ENCODE measurements at regions not wholly inside any gene's neighbourhood (a gene's known extent, or its start where the extent isn't known, plus 50 kb on each side); places are given as distances from the start of the nearest gene placed in this dataset.
"Not testable (repeated sequence)": the region's sequence is repeated elsewhere in the genome, so short reads cannot be mapped to it uniquely, and the experiment has no call there.

- Histone ChIP-seq H3K9me3 (ENCODE audit: control extremely low read depth in 1 of 3, control insufficient read depth in 2 of 3, insufficient read depth in 1 of 3, low read length in 2 of 3) (peaks cover 0 to 22% (median 0%) of the 10 kb centered on the region in 3 donors), H3K4me1 (ENCODE audit: control insufficient read depth in 2 of 2, insufficient read depth in 2 of 2, low read length in 2 of 2) (no peaks in the 10 kb centered on the region), H3K27me3 (replicated peaks in 1 of 4; ENCODE audit: control extremely low read depth in 1 of 4, control insufficient read depth in 3 of 4, insufficient read depth in 4 of 4, low read length in 3 of 4) (no peaks in the 10 kb centered on the region), H3K4me3 (ENCODE audit: control extremely low read depth in 1 of 5, extremely low read depth in 1 of 5, insufficient read depth in 1 of 5, low read depth in 2 of 5, low read length in 4 of 5) (no peak overlapping the region), H2AFZ (ENCODE audit: insufficient read depth, low read depth, low read length, poor library complexity, severe bottlenecking) (no peak overlapping the region), H3K9ac (ENCODE audit: low read length) (no peak overlapping the region), H3K27ac (ENCODE audit: low read length in 2 of 2) (no peak overlapping the region), H3K36me3 (replicated peaks in 1 of 2; ENCODE audit: control extremely low read depth in 1 of 2, control insufficient read depth in 1 of 2, extremely low read depth in 1 of 2, insufficient read depth in 2 of 2, low read length in 1 of 2) (no peaks in the 10 kb centered on the region), H4K20me1 (ENCODE audit: control insufficient read depth, insufficient read depth, low read length, poor library complexity, severe bottlenecking) (no peaks in the 10 kb centered on the region), H3K79me2 (ENCODE audit: control insufficient read depth, insufficient read depth, low read length) (no peaks in the 10 kb centered on the region), H3K4me2 (replicated peaks; ENCODE audit: low read depth, low read length, poor library complexity, severe bottlenecking) (no peak overlapping the region)
- DNase-seq (no peak), ATAC-seq (ENCODE audit: low read depth) (no peak)
- CTCF ChIA-PET: no interaction called here
- peaks cover 9% of the 10 kb centered on the region for H3K9me3 Mint-ChIP-seq (ENCODE audit: insufficient read depth)
- no peaks in the 10 kb centered on the region for H3K27me3 Mint-ChIP-seq
- intact Hi-C loops (cut with micrococcal nuclease): no loop called here
- POLR2A ChIA-PET: no interaction called here
- TF ChIP-seq EZH2 (IDR thresholded peaks at IDR 0.05; ENCODE audit: borderline replicate concordance, insufficient read depth, low read depth, low read length, poor library complexity, severe bottlenecking): no peak
- TF ChIP-seq, protein P1, sequence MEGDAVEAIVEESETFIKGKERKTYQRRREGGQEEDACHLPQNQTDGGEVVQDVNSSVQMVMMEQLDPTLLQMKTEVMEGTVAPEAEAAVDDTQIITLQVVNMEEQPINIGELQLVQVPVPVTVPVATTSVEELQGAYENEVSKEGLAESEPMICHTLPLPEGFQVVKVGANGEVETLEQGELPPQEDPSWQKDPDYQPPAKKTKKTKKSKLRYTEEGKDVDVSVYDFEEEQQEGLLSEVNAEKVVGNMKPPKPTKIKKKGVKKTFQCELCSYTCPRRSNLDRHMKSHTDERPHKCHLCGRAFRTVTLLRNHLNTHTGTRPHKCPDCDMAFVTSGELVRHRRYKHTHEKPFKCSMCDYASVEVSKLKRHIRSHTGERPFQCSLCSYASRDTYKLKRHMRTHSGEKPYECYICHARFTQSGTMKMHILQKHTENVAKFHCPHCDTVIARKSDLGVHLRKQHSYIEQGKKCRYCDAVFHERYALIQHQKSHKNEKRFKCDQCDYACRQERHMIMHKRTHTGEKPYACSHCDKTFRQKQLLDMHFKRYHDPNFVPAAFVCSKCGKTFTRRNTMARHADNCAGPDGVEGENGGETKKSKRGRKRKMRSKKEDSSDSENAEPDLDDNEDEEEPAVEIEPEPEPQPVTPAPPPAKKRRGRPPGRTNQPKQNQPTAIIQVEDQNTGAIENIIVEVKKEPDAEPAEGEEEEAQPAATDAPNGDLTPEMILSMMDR (IDR thresholded peaks at IDR 0.05): no peak
- H3K4me1 Mint-ChIP-seq: no peaks in the 10 kb centered on the region
- H3K27ac Mint-ChIP-seq: no peak overlapping the region
- H3K4me3 Mint-ChIP-seq: no peak overlapping the region
- WGBS (ENCODE audit: insufficient coverage): 60% methylated on average over 1 of the region's 3 CpGs
Measured at GRCh38 chr4:124459196-124459940, 253.2 kb downstream of the ANKRD50 start.

DNA sequence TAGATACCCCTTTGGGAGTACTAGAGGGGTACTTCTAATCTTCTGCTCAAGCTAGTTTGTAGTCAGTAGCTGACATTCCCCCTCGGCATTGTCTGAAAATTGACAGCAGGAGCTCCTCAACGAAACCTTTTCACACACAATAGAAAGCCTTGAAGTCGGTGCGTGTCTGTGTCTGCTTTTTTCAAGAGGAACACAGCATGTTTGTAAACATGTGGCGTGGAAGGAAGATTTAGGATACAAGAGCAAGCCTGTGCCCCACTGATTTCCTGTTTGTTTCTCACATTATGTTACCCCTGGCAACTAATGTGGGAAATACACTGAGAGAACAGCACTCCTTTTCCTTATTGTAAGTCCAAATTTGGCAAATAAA lies 252.6 kb downstream of the ANKRD50 start:
- Mint-ChIP-seq H3K4me1 (no peaks in the 10 kb centered on the region), H3K27me3 (no peaks in the 10 kb centered on the region), H3K27ac (no peak overlapping the region), H3K9me3 (ENCODE audit: insufficient read depth) (peaks cover 9% of the 10 kb centered on the region), H3K4me3 (no peak overlapping the region)
- Histone ChIP-seq H3K27ac (ENCODE audit: low read length in 2 of 2) (no peak overlapping the region), H3K4me2 (replicated peaks; ENCODE audit: low read depth, low read length, poor library complexity, severe bottlenecking) (no peak overlapping the region), H3K4me3 (ENCODE audit: control extremely low read depth in 1 of 5, extremely low read depth in 1 of 5, insufficient read depth in 1 of 5, low read depth in 2 of 5, low read length in 4 of 5) (no peak overlapping the region), H3K36me3 (replicated peaks in 1 of 2; ENCODE audit: control extremely low read depth in 1 of 2, control insufficient read depth in 1 of 2, extremely low read depth in 1 of 2, insufficient read depth in 2 of 2, low read length in 1 of 2) (no peaks in the 10 kb centered on the region), H3K27me3 (replicated peaks in 1 of 4; ENCODE audit: control extremely low read depth in 1 of 4, control insufficient read depth in 3 of 4, insufficient read depth in 4 of 4, low read length in 3 of 4) (no peaks in the 10 kb centered on the region), H3K9me3 (ENCODE audit: control extremely low read depth in 1 of 3, control insufficient read depth in 2 of 3, insufficient read depth in 1 of 3, low read length in 2 of 3) (peaks cover 0 to 22% (median 0%) of the 10 kb centered on the region in 3 donors), H4K20me1 (ENCODE audit: control insufficient read depth, insufficient read depth, low read length, poor library complexity, severe bottlenecking) (no peaks in the 10 kb centered on the region), H3K9ac (ENCODE audit: low read length) (no peak overlapping the region), H3K4me1 (ENCODE audit: control insufficient read depth in 2 of 2, insufficient read depth in 2 of 2, low read length in 2 of 2) (no peaks in the 10 kb centered on the region), H2AFZ (ENCODE audit: insufficient read depth, low read depth, low read length, poor library complexity, severe bottlenecking) (no peak overlapping the region), H3K79me2 (ENCODE audit: control insufficient read depth, insufficient read depth, low read length) (no peaks in the 10 kb centered on the region)
- WGBS (ENCODE audit: insufficient coverage): 77% methylated on average over 4 of the region's 5 CpGs
- intact Hi-C loops (cut with micrococcal nuclease): no loop called here
- TF ChIP-seq EZH2 (IDR thresholded peaks at IDR 0.05; ENCODE audit: borderline replicate concordance, insufficient read depth, low read depth, low read length, poor library complexity, severe bottlenecking): no peak
- TF ChIP-seq, protein P1 (IDR thresholded peaks at IDR 0.05): no peak
- POLR2A ChIA-PET: no interaction called here
- ATAC-seq (ENCODE audit: low read depth): no peak
- no peak for DNase-seq
- CTCF ChIA-PET: no interaction called here

DNA sequence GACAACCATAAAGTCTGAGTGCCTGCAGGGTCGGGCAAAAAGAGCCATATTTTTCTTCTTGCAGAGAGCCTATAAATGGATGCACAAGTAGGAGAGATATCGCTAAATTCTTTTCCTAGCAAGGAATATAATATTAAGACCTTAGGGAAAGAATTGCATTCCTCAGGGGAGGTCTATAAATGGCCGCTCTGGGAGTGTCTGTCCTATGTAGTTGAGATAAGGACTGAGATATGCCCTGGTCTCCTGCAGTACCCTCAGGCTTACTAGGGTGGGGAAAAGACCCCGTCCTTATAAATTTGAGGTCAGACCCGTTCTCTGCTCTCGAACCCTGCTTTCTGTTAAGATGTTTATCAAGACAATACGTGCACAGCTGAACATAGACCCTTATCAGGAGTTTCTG lies 250.9 kb downstream of the ANKRD50 start:
- peaks cover 0 to 22% (median 0%) of the 10 kb centered on the region in 3 donors for H3K9me3 ChIP-seq (ENCODE audit: control extremely low read depth in 1 of 3, control insufficient read depth in 2 of 3, insufficient read depth in 1 of 3, low read length in 2 of 3)
- H3K4me2 ChIP-seq (replicated peaks; ENCODE audit: low read depth, low read length, poor library complexity, severe bottlenecking); H3K27ac ChIP-seq (ENCODE audit: low read length in 2 of 2); H3K4me1 ChIP-seq (ENCODE audit: control insufficient read depth in 2 of 2, insufficient read depth in 2 of 2, low read length in 2 of 2); DNase-seq; H3K9ac ChIP-seq (ENCODE audit: low read length); H3K36me3 ChIP-seq (replicated peaks in 1 of 2; ENCODE audit: control extremely low read depth in 1 of 2, control insufficient read depth in 1 of 2, extremely low read depth in 1 of 2, insufficient read depth in 2 of 2, low read length in 1 of 2); H3K9me3 Mint-ChIP-seq (ENCODE audit: insufficient read depth); ATAC-seq (ENCODE audit: low read depth); H3K27me3 Mint-ChIP-seq; H3K4me1 Mint-ChIP-seq; POLR2A ChIA-PET; H3K79me2 ChIP-seq (ENCODE audit: control insufficient read depth, insufficient read depth, low read length); H3K27me3 ChIP-seq (replicated peaks in 1 of 4; ENCODE audit: control extremely low read depth in 1 of 4, control insufficient read depth in 3 of 4, insufficient read depth in 4 of 4, low read length in 3 of 4); CTCF ChIA-PET; H4K20me1 ChIP-seq (ENCODE audit: control insufficient read depth, insufficient read depth, low read length, poor library complexity, severe bottlenecking); H3K4me3 Mint-ChIP-seq; H2AFZ ChIP-seq (ENCODE audit: insufficient read depth, low read depth, low read length, poor library complexity, severe bottlenecking); H3K4me3 ChIP-seq (ENCODE audit: control extremely low read depth in 1 of 5, extremely low read depth in 1 of 5, insufficient read depth in 1 of 5, low read depth in 2 of 5, low read length in 4 of 5); H3K27ac Mint-ChIP-seq; intact Hi-C loops (cut with micrococcal nuclease): not testable (repeated sequence)
- WGBS (ENCODE audit: insufficient coverage): 89% methylated on average over 6 of the region's 7 CpGs

Measured in B cell (primary cell).